SK-N-MC (cell line): ENCODE measurements at regions not wholly inside any gene's neighbourhood (a gene's known extent, or its start where the extent isn't known, plus 50 kb on each side); places are given as distances from the start of the nearest gene placed in this dataset.

Source experiments
- FOXP2 ChIP-seq: optimal IDR thresholded peaks from 2 replicates; pipeline ENCODE3; 2011; ENCODE audit warnings: mild to moderate bottlenecking, moderate library complexity; ENCODE audit not compliant: insufficient read depth; ENCODE audit errors: extremely low read length, control extremely low read depth
- POLR2AphosphoS5 ChIP-seq: IDR thresholded peaks from 2 replicates; pipeline ENCODE4 v1.6.1; 2012; ENCODE audit warnings: mild to moderate bottlenecking, low read depth, low read length, borderline replicate concordance

DNA sequence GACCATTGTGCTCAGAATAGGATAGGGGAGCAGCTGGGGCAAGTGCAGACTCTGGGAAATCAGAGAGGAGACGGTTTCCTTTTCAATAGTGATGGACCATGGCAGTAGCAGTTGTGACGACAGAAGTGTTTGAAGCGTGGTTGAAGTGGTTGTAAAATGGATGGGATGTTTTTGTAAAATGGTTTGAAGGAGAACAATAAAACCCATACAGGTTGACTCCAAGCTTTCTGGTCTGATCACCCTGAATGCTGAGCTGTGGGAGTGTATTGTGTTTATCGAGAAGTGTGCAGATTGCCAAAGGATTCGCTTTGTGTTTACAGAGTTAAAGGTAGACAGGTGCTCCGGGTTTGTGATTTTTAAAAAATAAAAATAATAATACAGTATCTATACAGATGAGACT is 255.2 kb upstream of the SULF2 start:
- TF ChIP-seq FOXP2: no peak
- TF ChIP-seq POLR2AphosphoS5: no peak
